ENCODE measurements at regions not wholly inside any gene's neighbourhood (a gene's known extent, or its start where the extent isn't known, plus 50 kb on each side); places are given as distances from the start of the nearest gene placed in this dataset.
A peak's percentile ranks its signal among the peaks of the same experiment; 100 is the strongest.

DNA sequence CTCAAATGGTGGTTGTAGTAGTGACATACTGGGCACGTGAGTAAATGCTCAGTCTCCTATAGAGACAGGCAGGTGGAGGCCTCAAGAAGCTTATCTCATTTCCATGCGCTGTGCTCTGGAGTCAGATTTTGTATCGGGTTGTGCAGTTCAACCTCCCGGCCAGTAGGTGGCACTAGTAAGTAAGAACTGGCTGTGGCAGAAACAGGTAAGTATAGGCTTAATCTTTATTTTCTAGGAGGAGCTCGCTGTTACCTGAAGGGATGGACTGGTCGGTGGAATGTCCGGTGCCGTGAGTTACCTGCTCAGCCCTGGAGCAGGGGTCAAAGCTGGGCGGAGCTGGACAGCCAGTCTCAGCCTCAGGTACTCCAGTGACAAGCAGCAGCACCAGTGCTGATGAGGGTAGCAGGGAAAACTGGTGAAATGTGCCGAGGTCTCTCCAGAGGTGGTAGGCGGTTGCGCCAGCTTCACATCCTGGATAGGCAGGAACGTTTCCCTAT, 880.1 kb upstream of the SEMA6A start (continued):
- TF ChIP-seq, protein P1, sequence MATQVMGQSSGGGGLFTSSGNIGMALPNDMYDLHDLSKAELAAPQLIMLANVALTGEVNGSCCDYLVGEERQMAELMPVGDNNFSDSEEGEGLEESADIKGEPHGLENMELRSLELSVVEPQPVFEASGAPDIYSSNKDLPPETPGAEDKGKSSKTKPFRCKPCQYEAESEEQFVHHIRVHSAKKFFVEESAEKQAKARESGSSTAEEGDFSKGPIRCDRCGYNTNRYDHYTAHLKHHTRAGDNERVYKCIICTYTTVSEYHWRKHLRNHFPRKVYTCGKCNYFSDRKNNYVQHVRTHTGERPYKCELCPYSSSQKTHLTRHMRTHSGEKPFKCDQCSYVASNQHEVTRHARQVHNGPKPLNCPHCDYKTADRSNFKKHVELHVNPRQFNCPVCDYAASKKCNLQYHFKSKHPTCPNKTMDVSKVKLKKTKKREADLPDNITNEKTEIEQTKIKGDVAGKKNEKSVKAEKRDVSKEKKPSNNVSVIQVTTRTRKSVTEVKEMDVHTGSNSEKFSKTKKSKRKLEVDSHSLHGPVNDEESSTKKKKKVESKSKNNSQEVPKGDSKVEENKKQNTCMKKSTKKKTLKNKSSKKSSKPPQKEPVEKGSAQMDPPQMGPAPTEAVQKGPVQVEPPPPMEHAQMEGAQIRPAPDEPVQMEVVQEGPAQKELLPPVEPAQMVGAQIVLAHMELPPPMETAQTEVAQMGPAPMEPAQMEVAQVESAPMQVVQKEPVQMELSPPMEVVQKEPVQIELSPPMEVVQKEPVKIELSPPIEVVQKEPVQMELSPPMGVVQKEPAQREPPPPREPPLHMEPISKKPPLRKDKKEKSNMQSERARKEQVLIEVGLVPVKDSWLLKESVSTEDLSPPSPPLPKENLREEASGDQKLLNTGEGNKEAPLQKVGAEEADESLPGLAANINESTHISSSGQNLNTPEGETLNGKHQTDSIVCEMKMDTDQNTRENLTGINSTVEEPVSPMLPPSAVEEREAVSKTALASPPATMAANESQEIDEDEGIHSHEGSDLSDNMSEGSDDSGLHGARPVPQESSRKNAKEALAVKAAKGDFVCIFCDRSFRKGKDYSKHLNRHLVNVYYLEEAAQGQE (IDR thresholded peaks at IDR 0.05): no peak
- no peak for TF ChIP-seq CBX8 (IDR thresholded peaks at IDR 0.05)
- no peak for TF ChIP-seq ZC3H11A (IDR thresholded peaks at IDR 0.05)
- no peak for TF ChIP-seq KDM1A (IDR thresholded peaks at IDR 0.05; ENCODE audit: low read depth)

DNA sequence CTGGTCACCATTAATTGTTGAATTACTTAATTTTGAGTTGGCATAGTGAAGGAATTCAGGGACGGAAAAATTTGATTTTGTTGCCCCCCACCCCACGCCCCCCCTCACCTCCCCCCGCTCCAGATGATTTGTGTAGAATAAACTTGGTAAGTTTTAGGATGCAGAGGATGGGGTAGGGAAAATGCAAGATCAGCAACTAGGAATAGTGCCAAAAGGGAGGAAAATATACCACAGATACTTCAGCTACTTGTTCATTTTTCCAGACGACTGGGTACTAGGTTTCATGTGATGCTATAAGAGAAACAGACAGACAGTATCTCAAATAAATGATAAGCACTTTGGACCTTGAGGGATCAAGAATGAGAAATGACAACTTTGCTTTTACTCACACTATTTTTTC, 862.2 kb upstream of the SEMA6A start:
- Histone ChIP-seq H3K9me3 (no peaks in the 10 kb centered on the region), H3K4me2 (no peak overlapping the region), H3K27ac (no peak overlapping the region), H3K4me3 (no peak overlapping the region), H3K4me1 (no peaks in the 10 kb centered on the region)
- TF ChIP-seq PHF8 (IDR thresholded peaks at IDR 0.05; ENCODE audit: borderline replicate concordance, low read depth): no peak
- TF ChIP-seq HDAC2 (IDR thresholded peaks at IDR 0.05): no peak
- TF ChIP-seq POLR2AphosphoS2 (conservative IDR thresholded peaks at IDR 0.05; ENCODE audit: low read length): no peak
- DNase-seq (ENCODE audit: low read depth in 1 of 2, low spot score in 1 of 2) (no peak), FAIRE-seq (no peak), ATAC-seq (no peak)
- POLR2A ChIA-PET: no interaction called here
- CTCF ChIA-PET: no interaction called here
- under 1% methylated on average over 4 of the region's 4 CpGs for WGBS (ENCODE audit: missing lambda C conversion rate)

DNA sequence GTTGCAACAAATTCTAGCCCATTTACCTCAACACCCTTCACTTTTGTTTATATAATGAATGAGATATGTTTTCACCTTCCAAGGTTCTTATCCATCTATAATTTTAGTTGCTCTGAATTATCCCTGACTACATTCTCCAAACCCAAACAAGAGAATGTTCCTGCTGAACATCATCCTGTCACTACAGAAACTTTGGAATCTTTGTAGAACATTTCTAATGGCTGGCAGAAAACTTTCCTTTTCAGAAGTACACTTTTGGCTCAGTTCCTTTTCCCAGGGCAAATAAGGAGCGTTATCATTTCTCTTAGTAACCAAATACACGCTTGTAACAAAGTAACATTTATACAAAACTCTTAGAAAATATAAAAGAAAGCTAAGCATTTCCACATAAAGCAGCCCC, 860.6 kb upstream of the SEMA6A start:
- ATAC-seq (no peak), FAIRE-seq (no peak), DNase-seq (ENCODE audit: low read depth in 1 of 2, low spot score in 1 of 2) (no peak)
- ChIA-PET POLR2A (no interaction called here), CTCF (no interaction called here)
- Histone ChIP-seq H3K27ac (no peak overlapping the region), H3K4me2 (no peak overlapping the region), H3K4me1 (no peaks in the 10 kb centered on the region), H3K9me3 (no peaks in the 10 kb centered on the region), H3K4me3 (no peak overlapping the region)
- 5% methylated on average over 2 of the region's 2 CpGs for WGBS (ENCODE audit: missing lambda C conversion rate)
- TF ChIP-seq JUNB (IDR thresholded peaks at IDR 0.05): no peak
- no peak for TF ChIP-seq HEYL (CRISPR knock-in tag; IDR thresholded peaks at IDR 0.05)
- no peak for TF ChIP-seq SMC3 (IDR thresholded peaks at IDR 0.05)
- no peak for TF ChIP-seq RFX5 (IDR thresholded peaks at IDR 0.05)
- TF ChIP-seq, protein P2, sequence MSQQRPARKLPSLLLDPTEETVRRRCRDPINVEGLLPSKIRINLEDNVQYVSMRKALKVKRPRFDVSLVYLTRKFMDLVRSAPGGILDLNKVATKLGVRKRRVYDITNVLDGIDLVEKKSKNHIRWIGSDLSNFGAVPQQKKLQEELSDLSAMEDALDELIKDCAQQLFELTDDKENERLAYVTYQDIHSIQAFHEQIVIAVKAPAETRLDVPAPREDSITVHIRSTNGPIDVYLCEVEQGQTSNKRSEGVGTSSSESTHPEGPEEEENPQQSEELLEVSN (IDR thresholded peaks at IDR 0.05; ENCODE audit: borderline replicate concordance, low read depth): no peak
- no peak for TF ChIP-seq TP53 (CRISPR knock-in tag; IDR thresholded peaks at IDR 0.05)
- TF ChIP-seq, protein P3, sequence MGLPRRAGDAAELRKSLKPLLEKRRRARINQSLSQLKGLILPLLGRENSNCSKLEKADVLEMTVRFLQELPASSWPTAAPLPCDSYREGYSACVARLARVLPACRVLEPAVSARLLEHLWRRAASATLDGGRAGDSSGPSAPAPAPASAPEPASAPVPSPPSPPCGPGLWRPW (IDR thresholded peaks at IDR 0.05): no peak
- TF ChIP-seq HDAC2 (IDR thresholded peaks at IDR 0.05): no peak
- TF ChIP-seq HOXB5 (CRISPR knock-in tag; IDR thresholded peaks at IDR 0.05): no peak
- TF ChIP-seq CEBPB (IDR thresholded peaks at IDR 0.05): no peak

DNA sequence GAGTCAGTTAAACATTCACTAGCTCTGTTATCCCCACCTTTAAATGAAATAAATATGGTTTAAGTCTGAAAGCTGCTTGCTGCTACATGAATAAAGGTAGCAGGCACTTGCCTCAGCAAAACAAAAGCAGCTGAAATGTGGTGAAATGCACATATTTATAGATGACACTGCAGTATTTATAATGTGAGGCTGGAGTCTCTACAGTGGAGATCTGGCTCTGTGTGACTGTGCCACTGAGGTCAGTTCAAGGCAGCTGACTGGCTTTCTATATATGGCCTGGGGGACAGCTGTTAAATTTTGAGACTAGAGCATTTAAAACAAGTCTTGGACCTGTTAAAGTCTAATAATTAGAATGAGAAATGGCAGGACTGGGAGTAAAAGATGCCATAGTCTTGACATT, 859.6 kb upstream of the SEMA6A start:
- no peak for FAIRE-seq
- ATAC-seq: no peak
- no peaks in the 10 kb centered on the region for H3K4me1 ChIP-seq
- TF ChIP-seq MAFK (IDR thresholded peaks at IDR 0.05; ENCODE audit: partially characterized antibody) (peak; percentile 40), HOXB13 (CRISPR knock-in tag; IDR thresholded peaks at IDR 0.05; ENCODE audit: low read depth) (no peak)
- no peak overlapping the region for H3K27ac ChIP-seq
- H3K9me3 ChIP-seq: no peaks in the 10 kb centered on the region
- DNase-seq (ENCODE audit: low read depth in 1 of 2, low spot score in 1 of 2): no peak
- no peak overlapping the region for H3K4me3 ChIP-seq
- POLR2A ChIA-PET: no interaction called here
- H3K4me2 ChIP-seq: no peak overlapping the region
- CTCF ChIA-PET: no interaction called here
